H9 (cell line): ENCODE measurements at regions not wholly inside any gene's neighbourhood (a gene's known extent, or its start where the extent isn't known, plus 50 kb on each side); places are given as distances from the start of the nearest gene placed in this dataset.

Experiments
- DNase-seq: peaks from one replicate; pipeline ENCODE4 v3.0.0-alpha.2; 2017
- H2AFZ ChIP-seq: one replicate; pipeline ENCODE4 v1.6.1; 2013; ENCODE audit warnings: mild to moderate bottlenecking, low read length, control low read depth, moderate library complexity
- H2AK5ac ChIP-seq: 2 replicates; pipeline ENCODE4 v1.6.1; 2013; ENCODE audit warnings: low read length, control low read depth, mixed read lengths; ENCODE audit not compliant: insufficient read length
- H2BK120ac ChIP-seq: one replicate; pipeline ENCODE4 v1.6.1; 2013; ENCODE audit warnings: low read depth, mild to moderate bottlenecking, low read length, control low read depth, inconsistent platforms; ENCODE audit not compliant: poor library complexity, severe bottlenecking
- H2BK12ac ChIP-seq: 2 replicates; pipeline ENCODE4 v1.6.1; 2013; ENCODE audit warnings: low read length, control low read depth, mixed read lengths, low read depth; ENCODE audit not compliant: insufficient read length
- H2BK15ac ChIP-seq: 2 replicates; pipeline ENCODE4 v1.6.1; 2013; ENCODE audit warnings: low read depth, low read length, control low read depth
- H2BK20ac ChIP-seq: one replicate; pipeline ENCODE4 v1.6.1; 2013; ENCODE audit warnings: low read depth, mild to moderate bottlenecking, low read length, control low read depth, inconsistent platforms; ENCODE audit not compliant: poor library complexity, severe bottlenecking
- H2BK5ac ChIP-seq: 2 replicates; pipeline ENCODE4 v1.6.1; 2013; ENCODE audit warnings: low read length, control low read depth, mixed read lengths; ENCODE audit not compliant: insufficient read length
- H3K14ac ChIP-seq: 2 replicates; pipeline ENCODE4 v1.6.1; 2013; ENCODE audit warnings: low read length, control low read depth; ENCODE audit not compliant: insufficient read depth
- H3K18ac ChIP-seq: 2 replicates; pipeline ENCODE4 v1.6.1; 2013; ENCODE audit warnings: low read depth, mild to moderate bottlenecking, mixed read lengths, low read length, control low read depth; ENCODE audit not compliant: insufficient read length
- H3K23ac ChIP-seq: 2 replicates; pipeline ENCODE4 v1.6.1; 2013; ENCODE audit warnings: low read length, control low read depth, mixed read lengths, low read depth; ENCODE audit not compliant: insufficient read length
- H3K23me2 ChIP-seq: 2 replicates; pipeline ENCODE4 v1.6.1; 2013; ENCODE audit warnings: low read depth, mild to moderate bottlenecking, mixed read lengths, low read length, control low read depth; ENCODE audit not compliant: insufficient read length, poor library complexity, severe bottlenecking
- H3K27ac ChIP-seq: 2 replicates; pipeline ENCODE4 v1.5.1; 2013; ENCODE audit warnings: low read length, control low read depth, mixed read lengths, low read depth; ENCODE audit not compliant: insufficient read length
- H3K27me3 ChIP-seq: 2 replicates; pipeline ENCODE4 v1.6.1; 2013; ENCODE audit warnings: low read length, control low read depth, inconsistent platforms; ENCODE audit not compliant: insufficient read depth
- H3K4ac ChIP-seq: 2 replicates; pipeline ENCODE4 v1.6.1; 2013; ENCODE audit warnings: low read depth, mild to moderate bottlenecking, control low read depth, inconsistent platforms, low read length, moderate library complexity
- H3K4me1 ChIP-seq: 2 replicates; pipeline ENCODE4 v1.6.1; 2013; ENCODE audit warnings: low read length, control low read depth, inconsistent platforms; ENCODE audit not compliant: insufficient read depth
- H3K4me2 ChIP-seq: 2 replicates; pipeline ENCODE4 v1.6.1; 2013; ENCODE audit warnings: low read length, control low read depth, mixed read lengths; ENCODE audit not compliant: insufficient read length, insufficient read depth
- H3K56ac ChIP-seq: 2 replicates; pipeline ENCODE4 v1.6.1; 2013; ENCODE audit warnings: low read depth, mild to moderate bottlenecking, mixed read lengths, low read length, control low read depth; ENCODE audit not compliant: insufficient read length
- H3K79me1 ChIP-seq: 2 replicates; pipeline ENCODE4 v1.6.1; 2013; ENCODE audit warnings: low read depth, mild to moderate bottlenecking, moderate library complexity, low read length, control low read depth, inconsistent platforms; ENCODE audit not compliant: insufficient read depth, poor library complexity, severe bottlenecking
- H3K79me2 ChIP-seq: 2 replicates; pipeline ENCODE4 v1.6.1; 2013; ENCODE audit warnings: low read length, control low read depth, inconsistent platforms; ENCODE audit not compliant: insufficient read depth
- H3K9ac ChIP-seq: 2 replicates; pipeline ENCODE4 v1.6.1; 2013; ENCODE audit warnings: low read length, control low read depth, mixed read lengths; ENCODE audit not compliant: insufficient read length; ENCODE audit errors: extremely low read depth
- H3K9me3 ChIP-seq: one replicate; pipeline ENCODE4 v1.6.1; 2013; ENCODE audit warnings: low read depth, low read length, inconsistent platforms; ENCODE audit not compliant: control insufficient read depth
- H3T11ph ChIP-seq: one replicate; pipeline ENCODE4 v1.6.1; 2013; ENCODE audit warnings: mild to moderate bottlenecking, low read length, control low read depth, inconsistent platforms
- H4K20me1 ChIP-seq: one replicate; pipeline ENCODE4 v1.6.1; 2013; ENCODE audit not compliant: control insufficient read depth, insufficient read length, insufficient read depth
- H4K5ac ChIP-seq: 2 replicates; pipeline ENCODE4 v1.6.1; 2013; ENCODE audit warnings: low read depth, mild to moderate bottlenecking, mixed read lengths, low read length, control low read depth; ENCODE audit not compliant: insufficient read length
- H4K8ac ChIP-seq: replicated peaks from 2 replicates; pipeline ENCODE4 v1.6.1; 2013; ENCODE audit warnings: low read length, control low read depth, mixed read lengths, low read depth; ENCODE audit not compliant: insufficient read length
- H4K91ac ChIP-seq: 2 replicates; pipeline ENCODE4 v1.6.1; 2013; ENCODE audit warnings: low read depth, mild to moderate bottlenecking, moderate library complexity, mixed read lengths, low read length, control low read depth; ENCODE audit not compliant: insufficient read length
- H3K27ac Mint-ChIP-seq, 3 experiments: 2 replicates in 2 of 3; 3 replicates in 1 of 3; pipeline ENCODE4 v1.8.0; 2020 to 2021; ENCODE audit warnings: mixed read lengths in 3 of 3, mild to moderate bottlenecking in 1 of 3, moderate library complexity in 1 of 3
- H3K27me3 Mint-ChIP-seq: 2 replicates; pipeline ENCODE4 v1.8.0; 2021; ENCODE audit warnings: low read depth, mild to moderate bottlenecking, moderate library complexity, mixed read lengths
- H3K36me3 Mint-ChIP-seq, 3 experiments: 2 replicates in 2 of 3; 3 replicates in 1 of 3; pipeline ENCODE4 v1.8.0; 2020 to 2021; ENCODE audit warnings: low read depth in 3 of 3, mixed read lengths in 3 of 3; ENCODE audit not compliant: insufficient read depth in 1 of 3
- H3K4me1 Mint-ChIP-seq, 2 experiments: 2 replicates each; pipeline ENCODE4 v1.8.0; 2020; ENCODE audit warnings: mixed read lengths in 2 of 2
- H3K4me3 Mint-ChIP-seq, 2 experiments: 2 replicates in 1 of 2; 3 replicates in 1 of 2; pipeline ENCODE4 v1.8.0; 2020 to 2021; ENCODE audit warnings: mild to moderate bottlenecking in 2 of 2, mixed read lengths in 2 of 2, moderate library complexity in 1 of 2
- H3K9me3 Mint-ChIP-seq, 2 experiments: 2 replicates in 1 of 2; 3 replicates in 1 of 2; pipeline ENCODE4 v1.8.0; 2020; ENCODE audit warnings: mild to moderate bottlenecking in 2 of 2, mixed read lengths in 2 of 2, moderate library complexity in 1 of 2
- CTCF ChIP-seq: fragments of 200-600 bp; sonication (generic); conservative IDR thresholded peaks from 3 replicates; pipeline ENCODE4 v1.8.0; 2021; ENCODE audit warnings: antibody characterized with exemption, mild to moderate bottlenecking
- WGBS: extraction: QIAGEN DNeasy Blood & Tissue Kit; methylation state at CpG from one replicate; pipeline ENCODE4 v1.1.7; 2013; ENCODE audit warnings: missing lambda C conversion rate, low lambda C conversion rate, mixed read lengths; ENCODE audit not compliant: insufficient read length; ENCODE audit errors: extremely low coverage; 5-methylcytosine and 5-hydroxymethylcytosine counted together

DNA sequence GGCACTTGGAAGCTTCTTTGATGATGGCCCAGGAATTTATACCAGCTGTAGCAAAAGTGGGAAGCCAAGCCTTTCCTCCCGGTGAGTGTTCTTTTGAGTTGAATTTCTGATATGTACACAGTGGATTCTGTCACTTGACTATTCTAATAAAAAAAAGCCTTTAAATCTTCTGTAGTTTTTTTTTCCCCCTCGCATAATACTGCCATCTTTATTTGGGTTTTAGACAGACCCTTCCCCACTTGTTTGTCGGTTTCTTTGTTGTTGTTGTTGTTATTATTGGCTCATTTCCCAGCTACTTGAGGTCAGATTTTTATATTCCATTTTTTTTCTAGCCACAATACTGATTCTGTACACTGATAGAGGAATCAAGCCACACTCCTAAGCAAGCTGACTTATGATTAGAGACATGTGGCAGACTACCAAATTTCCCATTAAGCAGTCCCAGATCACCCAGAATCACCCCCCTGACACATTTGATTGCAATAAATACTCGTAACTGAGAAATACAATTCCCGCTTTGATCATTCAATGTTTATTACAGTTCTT lies 122.4 kb upstream of the IL12A start:
- no peak overlapping the region for H3K56ac ChIP-seq
- H2BK15ac ChIP-seq, result no peak overlapping the region
- no peak overlapping the region for H2BK5ac ChIP-seq
- H4K91ac ChIP-seq, result no peak overlapping the region
- no peak for TF ChIP-seq CTCF
- Mint-ChIP-seq H3K9me3 (no peaks in the 10 kb centered on the region), H3K36me3 (peaks cover 0 to 9% (median 0%) of the 10 kb centered on the region in 3 experiments; a peak in 1 of 7 replicates), H3K4me3 (no peak overlapping the region), H3K4me1 (peaks cover 5 to 8% of the 10 kb centered on the region in 2 experiments), H3K27me3 (no peaks in the 10 kb centered on the region), H3K27ac (no peak overlapping the region)
- H4K5ac ChIP-seq, result no peak overlapping the region
- no peaks in the 10 kb centered on the region for H3K79me2 ChIP-seq
- no peak overlapping the region for H3T11ph ChIP-seq
- H4K20me1 ChIP-seq, result no peaks in the 10 kb centered on the region
- no peak overlapping the region for H2AK5ac ChIP-seq
- no peak overlapping the region for H2AFZ ChIP-seq
- no peak overlapping the region for H3K23ac ChIP-seq
- H3K9ac ChIP-seq, result no peak overlapping the region
- H3K18ac ChIP-seq, result no peak overlapping the region
- no peaks in the 10 kb centered on the region for H3K9me3 ChIP-seq
- no peak overlapping the region for H4K8ac ChIP-seq
- no peak overlapping the region for H3K4ac ChIP-seq
- no peaks in the 10 kb centered on the region for H3K23me2 ChIP-seq
- no CpG with 5 or more reads among the region's 5 CpGs for WGBS
- H3K79me1 ChIP-seq, result no peaks in the 10 kb centered on the region
- no peak overlapping the region for H2BK12ac ChIP-seq
- no peak for DNase-seq
- no peak overlapping the region for H3K4me2 ChIP-seq
- H3K4me1 ChIP-seq, result peaks cover 2% of the 10 kb centered on the region; the same call in 1 of the 2 replicates
- no peak overlapping the region for H2BK120ac ChIP-seq
- no peak overlapping the region for H3K14ac ChIP-seq
- H3K27me3 ChIP-seq, result no peaks in the 10 kb centered on the region
- H3K27ac ChIP-seq, result no peak overlapping the region
- no peak overlapping the region for H2BK20ac ChIP-seq
